ENCODE measurements at regions not wholly inside any gene's neighbourhood (a gene's known extent, or its start where the extent isn't known, plus 50 kb on each side); places are given as distances from the start of the nearest gene placed in this dataset.

DNA sequence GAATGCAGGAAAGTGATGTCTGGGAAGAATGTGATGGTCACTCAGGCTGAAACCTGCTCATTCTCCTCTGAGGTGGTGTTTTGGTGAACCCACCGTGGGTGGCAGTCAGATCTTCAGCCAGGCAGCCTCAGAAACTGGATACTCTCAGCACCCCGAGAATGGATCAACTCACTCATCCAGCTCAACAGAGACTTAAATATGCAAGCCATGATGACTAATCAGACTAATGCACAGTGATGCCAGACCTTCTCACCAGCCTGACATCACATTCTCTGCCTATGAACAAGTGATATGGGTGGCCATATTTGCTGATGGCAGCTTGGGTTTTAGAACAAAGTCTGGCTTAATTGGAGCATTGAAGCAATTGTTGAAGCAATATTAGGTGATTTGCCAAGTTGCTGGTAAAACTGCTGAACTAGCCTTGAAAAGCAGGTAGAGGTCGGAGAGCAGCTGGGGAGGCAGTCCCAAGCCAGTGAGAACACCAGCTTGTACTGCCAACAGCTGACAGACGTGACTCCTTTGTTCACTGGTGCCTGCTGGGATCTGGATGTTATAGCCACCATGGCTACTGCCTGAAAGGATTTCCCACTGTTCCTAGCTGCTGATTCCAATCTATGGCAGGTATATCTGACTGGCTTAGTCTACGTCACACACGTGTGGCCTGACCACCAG, 608.1 kb downstream of the MID1IP1 start (continued):
- TF ChIP-seq, protein P1, sequence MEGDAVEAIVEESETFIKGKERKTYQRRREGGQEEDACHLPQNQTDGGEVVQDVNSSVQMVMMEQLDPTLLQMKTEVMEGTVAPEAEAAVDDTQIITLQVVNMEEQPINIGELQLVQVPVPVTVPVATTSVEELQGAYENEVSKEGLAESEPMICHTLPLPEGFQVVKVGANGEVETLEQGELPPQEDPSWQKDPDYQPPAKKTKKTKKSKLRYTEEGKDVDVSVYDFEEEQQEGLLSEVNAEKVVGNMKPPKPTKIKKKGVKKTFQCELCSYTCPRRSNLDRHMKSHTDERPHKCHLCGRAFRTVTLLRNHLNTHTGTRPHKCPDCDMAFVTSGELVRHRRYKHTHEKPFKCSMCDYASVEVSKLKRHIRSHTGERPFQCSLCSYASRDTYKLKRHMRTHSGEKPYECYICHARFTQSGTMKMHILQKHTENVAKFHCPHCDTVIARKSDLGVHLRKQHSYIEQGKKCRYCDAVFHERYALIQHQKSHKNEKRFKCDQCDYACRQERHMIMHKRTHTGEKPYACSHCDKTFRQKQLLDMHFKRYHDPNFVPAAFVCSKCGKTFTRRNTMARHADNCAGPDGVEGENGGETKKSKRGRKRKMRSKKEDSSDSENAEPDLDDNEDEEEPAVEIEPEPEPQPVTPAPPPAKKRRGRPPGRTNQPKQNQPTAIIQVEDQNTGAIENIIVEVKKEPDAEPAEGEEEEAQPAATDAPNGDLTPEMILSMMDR (IDR thresholded peaks at IDR 0.05): no peak

DNA sequence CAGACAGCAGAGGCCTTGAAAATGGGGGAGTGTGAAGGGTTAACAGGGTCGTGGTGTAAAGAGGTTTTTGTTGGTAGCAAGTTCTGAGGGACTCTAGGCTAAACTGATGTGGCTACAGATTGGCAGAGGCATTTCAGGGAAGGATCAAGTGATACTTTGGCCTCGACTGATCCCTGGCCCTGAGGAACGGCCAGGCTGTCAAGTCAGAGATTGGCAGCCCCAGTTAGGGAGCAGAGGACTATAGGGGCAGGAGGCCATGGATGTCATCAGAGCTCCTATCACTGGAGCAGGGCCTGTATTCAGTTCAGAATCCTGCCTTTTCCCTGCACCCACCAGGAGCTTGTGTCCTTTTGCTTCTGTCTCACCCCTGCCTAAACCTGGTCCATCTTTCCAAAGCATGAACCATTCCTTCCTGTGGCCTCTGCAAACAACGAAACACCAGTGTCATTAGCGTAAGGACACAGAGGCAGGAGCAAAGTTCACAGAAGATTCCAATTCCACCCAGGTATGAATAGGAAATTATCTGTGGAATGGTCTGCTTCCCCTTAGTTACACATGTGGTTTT, 613.1 kb downstream of the MID1IP1 start:
- no peak overlapping the region for H3K27ac ChIP-seq (ENCODE audit: low read depth in 2 of 2, low read length in 1 of 2)
- no peaks in the 10 kb centered on the region for H4K20me1 ChIP-seq (ENCODE audit: insufficient read depth)
- H3K4me3 ChIP-seq (ENCODE audit: low read depth in 2 of 2, low read length in 1 of 2): no peak overlapping the region
- TF ChIP-seq GABPA (IDR thresholded peaks at IDR 0.05; ENCODE audit: low read depth) (no peak), JUND (IDR thresholded peaks at IDR 0.05) (no peak), SMC3 (IDR thresholded peaks at IDR 0.05; ENCODE audit: low read depth, low read length) (no peak), FOXM1 (IDR thresholded peaks at IDR 0.05; ENCODE audit: low read depth) (no peak), TEAD4 (IDR thresholded peaks at IDR 0.05; ENCODE audit: borderline replicate concordance, insufficient read depth) (no peak), TCF12 (IDR thresholded peaks at IDR 0.05) (no peak), EZH2phosphoT487 (IDR thresholded peaks at IDR 0.05; ENCODE audit: borderline replicate concordance, low read depth) (no peak), FOSL2 (IDR thresholded peaks at IDR 0.05; ENCODE audit: borderline replicate concordance, low read depth) (no peak), GATA2 (CRISPR knock-in tag; IDR thresholded peaks at IDR 0.05) (no peak), ELF1 (IDR thresholded peaks at IDR 0.05) (no peak), RFX5 (IDR thresholded peaks at IDR 0.05; ENCODE audit: low read length) (no peak), RCOR1 (IDR thresholded peaks at IDR 0.05; ENCODE audit: low read length) (no peak)
- TF ChIP-seq, protein P2, sequence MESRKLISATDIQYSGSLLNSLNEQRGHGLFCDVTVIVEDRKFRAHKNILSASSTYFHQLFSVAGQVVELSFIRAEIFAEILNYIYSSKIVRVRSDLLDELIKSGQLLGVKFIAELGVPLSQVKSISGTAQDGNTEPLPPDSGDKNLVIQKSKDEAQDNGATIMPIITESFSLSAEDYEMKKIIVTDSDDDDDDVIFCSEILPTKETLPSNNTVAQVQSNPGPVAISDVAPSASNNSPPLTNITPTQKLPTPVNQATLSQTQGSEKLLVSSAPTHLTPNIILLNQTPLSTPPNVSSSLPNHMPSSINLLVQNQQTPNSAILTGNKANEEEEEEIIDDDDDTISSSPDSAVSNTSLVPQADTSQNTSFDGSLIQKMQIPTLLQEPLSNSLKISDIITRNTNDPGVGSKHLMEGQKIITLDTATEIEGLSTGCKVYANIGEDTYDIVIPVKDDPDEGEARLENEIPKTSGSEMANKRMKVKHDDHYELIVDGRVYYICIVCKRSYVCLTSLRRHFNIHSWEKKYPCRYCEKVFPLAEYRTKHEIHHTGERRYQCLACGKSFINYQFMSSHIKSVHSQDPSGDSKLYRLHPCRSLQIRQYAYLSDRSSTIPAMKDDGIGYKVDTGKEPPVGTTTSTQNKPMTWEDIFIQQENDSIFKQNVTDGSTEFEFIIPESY (IDR thresholded peaks at IDR 0.05; ENCODE audit: borderline replicate concordance, low read depth): no peak
- TF ChIP-seq, protein P3, sequence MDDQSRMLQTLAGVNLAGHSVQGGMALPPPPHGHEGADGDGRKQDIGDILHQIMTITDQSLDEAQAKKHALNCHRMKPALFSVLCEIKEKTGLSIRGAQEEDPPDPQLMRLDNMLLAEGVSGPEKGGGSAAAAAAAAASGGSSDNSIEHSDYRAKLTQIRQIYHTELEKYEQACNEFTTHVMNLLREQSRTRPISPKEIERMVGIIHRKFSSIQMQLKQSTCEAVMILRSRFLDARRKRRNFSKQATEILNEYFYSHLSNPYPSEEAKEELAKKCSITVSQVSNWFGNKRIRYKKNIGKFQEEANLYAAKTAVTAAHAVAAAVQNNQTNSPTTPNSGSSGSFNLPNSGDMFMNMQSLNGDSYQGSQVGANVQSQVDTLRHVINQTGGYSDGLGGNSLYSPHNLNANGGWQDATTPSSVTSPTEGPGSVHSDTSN (IDR thresholded peaks at IDR 0.05): no peak
- TF ChIP-seq, protein P4, sequence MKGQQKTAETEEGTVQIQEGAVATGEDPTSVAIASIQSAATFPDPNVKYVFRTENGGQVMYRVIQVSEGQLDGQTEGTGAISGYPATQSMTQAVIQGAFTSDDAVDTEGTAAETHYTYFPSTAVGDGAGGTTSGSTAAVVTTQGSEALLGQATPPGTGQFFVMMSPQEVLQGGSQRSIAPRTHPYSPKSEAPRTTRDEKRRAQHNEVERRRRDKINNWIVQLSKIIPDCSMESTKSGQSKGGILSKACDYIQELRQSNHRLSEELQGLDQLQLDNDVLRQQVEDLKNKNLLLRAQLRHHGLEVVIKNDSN (IDR thresholded peaks at IDR 0.05; ENCODE audit: borderline replicate concordance, low read depth): no peak
- TF ChIP-seq, protein P5, sequence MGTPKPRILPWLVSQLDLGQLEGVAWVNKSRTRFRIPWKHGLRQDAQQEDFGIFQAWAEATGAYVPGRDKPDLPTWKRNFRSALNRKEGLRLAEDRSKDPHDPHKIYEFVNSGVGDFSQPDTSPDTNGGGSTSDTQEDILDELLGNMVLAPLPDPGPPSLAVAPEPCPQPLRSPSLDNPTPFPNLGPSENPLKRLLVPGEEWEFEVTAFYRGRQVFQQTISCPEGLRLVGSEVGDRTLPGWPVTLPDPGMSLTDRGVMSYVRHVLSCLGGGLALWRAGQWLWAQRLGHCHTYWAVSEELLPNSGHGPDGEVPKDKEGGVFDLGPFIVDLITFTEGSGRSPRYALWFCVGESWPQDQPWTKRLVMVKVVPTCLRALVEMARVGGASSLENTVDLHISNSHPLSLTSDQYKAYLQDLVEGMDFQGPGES (IDR thresholded peaks at IDR 0.05; ENCODE audit: low read depth, low read length): no peak
- no peaks in the 10 kb centered on the region for H3F3A ChIP-seq (replicated peaks; ENCODE audit: insufficient read depth)
- H3K9ac ChIP-seq: no peak overlapping the region
- H3K9me3 ChIP-seq: no peaks in the 10 kb centered on the region
- H3K36me3 ChIP-seq (replicated peaks in 1 of 2; ENCODE audit: control insufficient read depth in 1 of 2, insufficient read depth in 2 of 2, low read length in 1 of 2): no peaks in the 10 kb centered on the region
- CTCF ChIA-PET: no interaction called here
- no peak overlapping the region for H3K4me2 ChIP-seq
- H3K9me2 ChIP-seq: no peaks in the 10 kb centered on the region
- POLR2A ChIA-PET: no interaction called here
- peaks cover 8% of the 10 kb centered on the region; the same call in 1 of the 2 replicates for H3K27me3 ChIP-seq (ENCODE audit: insufficient read depth)
- no peak for DNase-seq
- 22% methylated on average over 5 of the region's 5 CpGs for WGBS (ENCODE audit: low lambda C conversion rate)
- no peak overlapping the region for H2AFZ ChIP-seq (ENCODE audit: low read depth)
- H3K4me1 ChIP-seq (ENCODE audit: control insufficient read depth in 1 of 2, insufficient read depth in 2 of 2, low read depth in 1 of 2, low read length in 1 of 2): peaks cover 0 to 9% of the 10 kb centered on the region in 2 experiments; a peak in 1 of 4 replicates
- no peaks in the 10 kb centered on the region for H3K79me2 ChIP-seq (ENCODE audit: insufficient read depth)
